MG63 (cell line): ENCODE measurements at regions not wholly inside any gene's neighbourhood (a gene's known extent, or its start where the extent isn't known, plus 50 kb on each side); places are given as distances from the start of the nearest gene placed in this dataset.

ENCODE experiments used
- DNase-seq: peaks from one replicate; pipeline ENCODE4 v3.0.0-alpha.2; 2020
- H3K27me3 ChIP-seq: fragments of 250-450 bp; sonication (Bioruptor Pico); 2 replicates; pipeline ENCODE4 v1.5.1; 2020; ENCODE audit warnings: mild to moderate bottlenecking, moderate library complexity
- H3K36me3 ChIP-seq: fragments of 250-450 bp; sonication (Bioruptor Pico); 2 replicates; pipeline ENCODE4 v1.5.1; 2020; ENCODE audit warnings: mild to moderate bottlenecking, moderate library complexity
- H3K4me3 ChIP-seq: fragments of 250-450 bp; sonication (Bioruptor Pico); 2 replicates; pipeline ENCODE4 v1.5.1; 2020; ENCODE audit warnings: mild to moderate bottlenecking, moderate library complexity
- H3K9me3 ChIP-seq: fragments of 250-450 bp; sonication (Bioruptor Pico); 2 replicates; pipeline ENCODE4 v1.5.1; 2020; ENCODE audit warnings: mild to moderate bottlenecking, moderate library complexity

- no peak overlapping the region for H3K4me3 ChIP-seq
- no peaks in the 10 kb centered on the region for H3K27me3 ChIP-seq
- H3K36me3 ChIP-seq: no peaks in the 10 kb centered on the region
- DNase-seq: peak; percentile 87
- H3K9me3 ChIP-seq: no peaks in the 10 kb centered on the region; the same call in 1 of the 2 replicates
Measured at GRCh38 chr12:110794623-110795280, 52.0 kb upstream of the CCDC63 start.

GRCh38 chr12:110796952-110797351 is 49.8 kb upstream of the CCDC63 start:
- Histone ChIP-seq H3K36me3 (no peaks in the 10 kb centered on the region), H3K4me3 (no peak overlapping the region), H3K9me3 (no peaks in the 10 kb centered on the region; the same call in 1 of the 2 replicates), H3K27me3 (no peaks in the 10 kb centered on the region)
- peak; percentile 68 for DNase-seq
